Astrocyte of the spinal cord (primary cell): ENCODE measurements at regions not wholly inside any gene's neighbourhood (a gene's known extent, or its start where the extent isn't known, plus 50 kb on each side); places are given as distances from the start of the nearest gene placed in this dataset.
A peak's percentile ranks its signal among the peaks of the same experiment; 100 is the strongest.

Experiments
- DNase-seq: peaks from one replicate; pipeline ENCODE4 v3.0.0; 2011; ENCODE audit warnings: low read depth, low spot score
- H3K4me3 ChIP-seq: 2 replicates; pipeline ENCODE4 v1.5.1; 2011; ENCODE audit warnings: low read depth, mild to moderate bottlenecking, low read length, moderate library complexity
- in situ Hi-C: cut with HindIII; loops from 2 replicates; pipeline ENCODE4 v1.10.0; 2017; ENCODE audit warnings: low sequenced_read_pairs
- TF ChIP-seq, protein P1 (sequence below): IDR thresholded peaks from 2 replicates; pipeline ENCODE4 v1.5.1; 2012; ENCODE audit warnings: low read depth, mild to moderate bottlenecking, low read length, inconsistent platforms

DNA sequence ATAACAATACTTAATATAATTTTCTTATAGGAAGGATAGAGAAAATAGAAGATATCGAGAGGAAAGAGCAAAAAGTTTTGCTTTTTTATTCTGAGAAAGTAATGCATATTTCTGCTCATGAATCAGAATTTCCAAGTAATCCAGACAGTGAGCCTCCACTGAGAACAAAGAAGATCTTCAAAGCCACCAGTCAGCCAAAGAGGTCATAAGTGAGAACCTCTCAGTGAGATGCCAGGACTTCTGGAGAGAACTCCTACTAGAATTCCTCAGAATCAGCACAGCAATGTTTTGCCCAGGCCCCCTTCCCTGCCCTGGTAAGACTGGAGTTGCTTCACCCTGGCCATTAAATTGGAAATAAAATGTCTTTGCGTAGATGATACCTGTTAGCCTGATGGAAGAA is 254.4 kb upstream of the FAT4 start:
- in situ Hi-C loops: no loop called here
- DNase-seq: peak; percentile 60
- H3K4me3 ChIP-seq: no peak overlapping the region
- TF ChIP-seq, protein P1, sequence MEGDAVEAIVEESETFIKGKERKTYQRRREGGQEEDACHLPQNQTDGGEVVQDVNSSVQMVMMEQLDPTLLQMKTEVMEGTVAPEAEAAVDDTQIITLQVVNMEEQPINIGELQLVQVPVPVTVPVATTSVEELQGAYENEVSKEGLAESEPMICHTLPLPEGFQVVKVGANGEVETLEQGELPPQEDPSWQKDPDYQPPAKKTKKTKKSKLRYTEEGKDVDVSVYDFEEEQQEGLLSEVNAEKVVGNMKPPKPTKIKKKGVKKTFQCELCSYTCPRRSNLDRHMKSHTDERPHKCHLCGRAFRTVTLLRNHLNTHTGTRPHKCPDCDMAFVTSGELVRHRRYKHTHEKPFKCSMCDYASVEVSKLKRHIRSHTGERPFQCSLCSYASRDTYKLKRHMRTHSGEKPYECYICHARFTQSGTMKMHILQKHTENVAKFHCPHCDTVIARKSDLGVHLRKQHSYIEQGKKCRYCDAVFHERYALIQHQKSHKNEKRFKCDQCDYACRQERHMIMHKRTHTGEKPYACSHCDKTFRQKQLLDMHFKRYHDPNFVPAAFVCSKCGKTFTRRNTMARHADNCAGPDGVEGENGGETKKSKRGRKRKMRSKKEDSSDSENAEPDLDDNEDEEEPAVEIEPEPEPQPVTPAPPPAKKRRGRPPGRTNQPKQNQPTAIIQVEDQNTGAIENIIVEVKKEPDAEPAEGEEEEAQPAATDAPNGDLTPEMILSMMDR: no peak

DNA sequence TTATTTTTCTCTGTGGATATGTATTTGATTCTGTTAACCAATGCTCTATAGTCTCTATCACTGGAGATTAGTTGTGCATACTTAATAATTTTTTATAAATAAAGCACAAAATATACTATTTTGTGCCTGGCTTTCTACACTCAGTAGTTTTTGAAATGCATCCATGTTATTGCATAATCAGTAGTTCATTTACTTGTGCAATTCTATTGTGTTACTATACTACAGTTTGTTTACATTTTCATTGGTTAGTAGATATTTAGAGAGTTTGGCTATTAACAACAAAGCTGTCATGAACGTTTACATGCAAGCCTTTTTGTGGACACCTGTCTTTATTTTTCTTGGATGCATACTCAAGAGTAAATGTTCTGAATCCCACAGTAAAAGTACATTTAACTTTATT is 265.0 kb upstream of the FAT4 start:
- in situ Hi-C loops: no loop called here

DNA sequence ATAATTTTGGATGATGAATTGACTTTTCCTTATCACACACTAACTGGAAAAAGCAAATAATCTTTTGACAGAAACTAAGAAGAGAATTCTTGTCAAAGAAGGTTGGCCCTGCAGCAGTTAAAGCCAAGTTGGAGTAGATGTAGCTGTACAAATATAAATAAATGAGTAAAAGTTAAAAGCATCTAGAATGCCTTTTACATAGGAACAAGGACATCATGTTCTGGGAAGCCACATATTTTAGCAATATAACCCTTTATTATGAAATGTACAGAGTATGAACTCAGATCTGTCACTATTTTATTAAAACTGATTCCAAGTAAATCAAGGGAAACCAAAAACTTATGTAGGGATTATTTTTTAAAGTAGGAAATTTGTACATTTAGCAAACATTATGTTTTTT is 269.4 kb upstream of the FAT4 start:
- H3K4me3 ChIP-seq: no peak overlapping the region
- TF ChIP-seq, protein P1: no peak
- in situ Hi-C loops: no loop called here
- no peak for DNase-seq

More for the DNA sequence above, 265.0 kb upstream of the FAT4 start:
- TF ChIP-seq, protein P1: no peak
- no peak for DNase-seq
- no peak overlapping the region for H3K4me3 ChIP-seq

DNA sequence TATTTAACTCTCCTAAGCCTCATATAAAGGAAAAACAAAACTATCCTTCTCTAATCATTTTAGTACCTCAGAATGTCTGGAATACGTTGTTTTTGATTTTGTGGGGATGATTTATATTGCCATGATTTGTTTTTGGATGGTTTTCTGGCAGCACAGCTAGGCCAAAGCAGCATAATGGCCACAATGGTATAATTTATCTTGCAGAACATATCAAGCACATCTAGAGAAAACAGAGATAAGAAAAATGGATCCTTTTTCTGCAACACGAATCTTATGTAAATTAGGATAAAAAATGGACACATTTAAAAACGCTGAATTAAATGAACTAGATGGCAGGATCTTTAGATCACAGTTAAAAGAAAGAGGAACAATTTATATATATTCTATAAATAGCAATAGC is 269.9 kb upstream of the FAT4 start:
- no peak for DNase-seq
- in situ Hi-C loops: no loop called here
- H3K4me3 ChIP-seq: no peak overlapping the region
- TF ChIP-seq, protein P1: no peak

DNA sequence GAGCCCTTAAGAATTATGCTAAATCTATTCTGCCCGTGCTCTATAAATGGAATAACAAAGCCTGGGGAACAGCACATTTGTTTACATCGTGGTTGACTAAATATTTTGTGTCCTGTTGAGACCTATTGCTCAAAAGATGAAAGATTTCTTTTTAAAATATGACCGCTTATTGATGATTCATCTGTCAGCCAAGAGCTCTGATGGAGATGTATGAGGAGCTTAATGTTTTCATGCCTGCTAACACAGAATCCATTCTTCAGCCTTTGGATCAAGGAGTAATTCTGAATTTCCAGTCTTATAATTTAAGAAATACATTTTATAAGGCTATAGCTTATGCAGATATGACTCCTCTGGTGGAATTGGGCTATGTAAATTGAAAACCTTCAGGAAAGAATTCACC is 271.3 kb upstream of the FAT4 start:
- in situ Hi-C loops: no loop called here
- DNase-seq: peak; percentile 15
- TF ChIP-seq, protein P1: no peak
- H3K4me3 ChIP-seq: no peak overlapping the region

DNA sequence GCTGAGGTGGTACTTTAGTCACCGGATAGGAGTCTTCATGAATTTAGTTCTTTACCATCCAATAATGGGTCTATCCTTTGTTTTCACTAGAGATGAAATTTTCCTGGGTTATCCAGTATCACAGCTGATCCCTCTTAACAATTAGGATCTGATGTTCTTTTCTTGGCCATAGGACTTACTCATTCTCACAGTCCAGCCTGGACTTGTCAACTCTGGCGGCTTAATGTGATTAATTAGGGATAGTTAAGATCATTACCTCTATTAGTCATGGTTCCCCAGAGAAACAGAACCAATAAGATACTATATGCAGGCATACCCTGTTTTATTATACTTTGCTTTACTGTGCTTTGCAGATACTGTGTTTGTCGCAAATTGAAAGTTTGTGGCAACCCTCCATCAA is 272.7 kb upstream of the FAT4 start:
- no peak overlapping the region for H3K4me3 ChIP-seq
- TF ChIP-seq, protein P1: no peak
- in situ Hi-C loops: no loop called here
- DNase-seq: no peak

DNA sequence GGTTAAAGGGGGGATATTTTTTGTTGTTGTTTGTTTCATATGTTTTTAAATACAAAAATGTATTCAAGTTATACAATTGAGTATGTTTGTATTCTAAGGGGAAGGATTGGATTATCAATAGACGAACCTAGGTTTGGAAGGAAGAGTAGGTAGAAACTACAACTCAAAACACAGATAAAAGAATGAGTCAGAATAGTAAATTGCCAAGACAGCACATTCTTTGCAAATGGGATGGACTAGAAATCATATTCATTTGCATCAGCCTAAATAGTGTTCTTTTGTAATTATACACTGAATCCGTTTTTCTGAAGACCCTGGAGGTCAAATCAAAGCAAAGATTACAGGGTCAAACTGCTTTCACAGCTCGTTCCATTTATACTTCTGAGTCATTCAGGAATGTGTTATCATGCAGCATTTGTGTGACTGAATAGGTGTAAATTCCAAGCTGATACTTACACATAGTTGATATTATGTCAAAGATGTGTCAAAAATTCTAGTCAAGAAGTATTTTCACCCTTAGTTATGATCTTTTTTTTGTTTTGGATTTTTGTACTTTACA is 273.3 kb upstream of the FAT4 start:
- no peak overlapping the region for H3K4me3 ChIP-seq
- in situ Hi-C loops: no loop called here
- DNase-seq: peak; percentile 24
- TF ChIP-seq, protein P1: no peak
